Jurkat, Clone E6-1 (cell line): ENCODE measurements at regions not wholly inside any gene's neighbourhood (a gene's known extent, or its start where the extent isn't known, plus 50 kb on each side); places are given as distances from the start of the nearest gene placed in this dataset.

Experiments
- DNase-seq: peaks from one replicate; pipeline ENCODE4 v3.0.0-alpha.2; 2011; ENCODE audit warnings: low read depth, low spot score
- H3K4me3 ChIP-seq: 2 replicates; pipeline ENCODE4 v1.5.1; 2011; ENCODE audit warnings: mild to moderate bottlenecking, low read length, control low read depth, moderate library complexity

GRCh38 chr2:192283450-192283849, 88.7 kb upstream of the TMEFF2 start:
- no peak for DNase-seq
- no peak overlapping the region for H3K4me3 ChIP-seq

DNA sequence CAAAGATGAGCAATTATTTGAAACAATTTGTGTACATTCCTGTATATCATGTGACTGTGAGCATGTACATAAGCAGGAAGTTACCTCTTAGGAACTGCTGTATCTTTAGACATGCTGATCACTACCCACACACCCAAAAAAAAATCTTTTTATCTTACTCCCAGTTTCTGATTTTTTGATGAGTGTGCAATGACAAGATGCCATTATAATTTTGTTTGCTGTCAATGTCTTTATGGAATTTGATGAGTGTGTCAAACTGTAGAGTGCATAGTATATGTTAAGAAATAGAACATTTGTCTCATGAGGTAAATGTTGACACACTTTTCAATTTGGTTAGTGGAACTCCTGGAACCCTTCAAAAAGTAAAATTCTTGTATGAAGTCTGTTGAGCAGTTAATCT, 84.0 kb upstream of the TMEFF2 start:
- DNase-seq, result no peak
- H3K4me3 ChIP-seq, result no peak overlapping the region

DNA sequence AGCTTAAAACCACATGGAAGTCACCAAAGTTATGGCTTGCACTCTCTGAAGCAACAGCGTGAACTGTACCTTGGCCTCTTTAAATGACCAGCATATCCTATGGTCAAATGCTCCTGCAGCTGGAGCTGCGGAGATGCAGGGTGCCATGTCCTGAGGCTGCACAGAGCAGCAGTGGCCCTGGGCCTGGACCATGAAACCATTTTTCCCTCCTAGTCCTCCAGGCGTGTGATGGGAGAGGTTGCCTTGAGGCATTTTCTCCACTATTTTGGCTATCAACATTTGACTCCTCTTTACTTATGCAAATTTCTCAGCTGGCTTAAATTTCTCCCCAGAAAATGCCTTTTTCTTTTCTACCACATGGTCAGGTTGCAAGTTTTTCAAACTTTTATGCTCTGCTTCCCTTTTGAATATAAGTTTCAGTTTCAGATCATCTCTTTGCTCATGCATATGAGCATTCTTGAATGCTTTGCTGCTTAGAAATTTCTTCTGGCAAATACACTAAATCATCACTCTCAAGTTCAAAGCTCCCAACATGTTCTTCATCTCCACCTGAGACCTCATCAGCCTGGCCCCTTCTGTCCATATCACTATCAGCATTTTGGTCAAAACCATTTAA, 82.9 kb upstream of the TMEFF2 start:
- H3K4me3 ChIP-seq, result no peak overlapping the region
- no peak for DNase-seq

GRCh38 chr2:192275632-192276031, 80.9 kb upstream of the TMEFF2 start:
- no peak for DNase-seq
- H3K4me3 ChIP-seq, result no peak overlapping the region

- DNase-seq, result no peak
- H3K4me3 ChIP-seq, result no peak overlapping the region
These were observed 72.8 kb upstream of the TMEFF2 start for GRCh38 chr2:192267484-192267883.

GRCh38 chr2:192265751-192266150, 71.0 kb upstream of the TMEFF2 start:
- DNase-seq, result no peak
- H3K4me3 ChIP-seq, result no peak overlapping the region

GRCh38 chr2:192254444-192254843, 59.7 kb upstream of the TMEFF2 start:
- DNase-seq, result no peak
- H3K4me3 ChIP-seq, result no peak overlapping the region

DNA sequence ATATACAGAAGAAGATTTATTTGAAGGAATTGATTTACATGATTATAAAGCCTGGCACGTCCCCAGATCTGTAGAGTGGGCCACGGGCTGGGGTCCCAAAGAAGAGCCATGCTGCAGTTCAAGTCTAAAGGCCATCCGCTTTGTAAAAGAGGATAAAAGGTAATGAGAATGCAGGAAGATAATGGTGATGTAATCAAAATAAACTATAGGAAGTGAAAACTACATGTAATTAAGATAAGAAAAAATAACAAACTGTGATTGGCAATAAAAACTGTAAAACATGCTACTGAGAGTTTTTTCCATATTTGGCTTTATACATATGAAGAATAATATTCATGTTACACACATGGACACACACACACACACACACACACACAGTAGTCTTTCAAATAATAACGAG, 59.0 kb upstream of the TMEFF2 start:
- no peak for DNase-seq
- no peak overlapping the region for H3K4me3 ChIP-seq

GRCh38 chr2:192250961-192251360, 56.2 kb upstream of the TMEFF2 start:
- no peak for DNase-seq

GRCh38 chr2:192247456-192247855, 52.7 kb upstream of the TMEFF2 start:
- no peak overlapping the region for H3K4me3 ChIP-seq
- DNase-seq, result no peak

More at GRCh38 chr2:192250961-192251360, 56.2 kb upstream of the TMEFF2 start:
- H3K4me3 ChIP-seq, result no peak overlapping the region

DNA sequence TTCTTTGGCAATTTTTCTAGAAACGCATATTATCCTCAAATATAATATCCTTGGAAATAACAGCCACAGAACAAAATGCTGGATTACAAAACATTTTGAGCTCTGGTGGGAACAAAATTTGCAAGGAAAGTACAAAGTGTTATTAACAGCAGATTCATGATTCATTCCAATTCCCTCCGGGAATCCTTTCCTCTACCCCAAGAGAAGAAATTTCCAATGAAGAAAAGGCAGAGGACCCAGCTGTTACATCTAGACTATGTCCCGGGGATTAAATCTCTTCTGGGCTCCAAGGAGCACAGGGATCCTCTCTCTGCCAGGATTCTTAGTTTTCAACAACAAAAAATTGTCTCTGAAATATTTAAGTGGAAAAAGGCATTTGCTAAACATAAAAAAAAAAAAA, 51.6 kb upstream of the TMEFF2 start:
- no peak overlapping the region for H3K4me3 ChIP-seq
- DNase-seq, result no peak

GRCh38 chr2:192245329-192245728, 50.6 kb upstream of the TMEFF2 start:
- DNase-seq, result no peak
- no peak overlapping the region for H3K4me3 ChIP-seq
